ENCODE measurements at regions not wholly inside any gene's neighbourhood (a gene's known extent, or its start where the extent isn't known, plus 50 kb on each side); places are given as distances from the start of the nearest gene placed in this dataset.

- TF ChIP-seq ZNF37A (tag by site-specific recombination; IDR thresholded peaks at IDR 0.05) = no peak
- TF ChIP-seq CTCF (tag by site-specific recombination; IDR thresholded peaks at IDR 0.05) = no peak
- TF ChIP-seq SALL2 (tag by site-specific recombination; IDR thresholded peaks at IDR 0.05; ENCODE audit: borderline replicate concordance) = no peak
- TF ChIP-seq REPIN1 (tag by site-specific recombination; IDR thresholded peaks at IDR 0.05; ENCODE audit: low read depth) = no peak
- TF ChIP-seq ZBTB6 (tag by site-specific recombination; IDR thresholded peaks at IDR 0.05) = no peak
- TF ChIP-seq ZBTB21 (tag by site-specific recombination; IDR thresholded peaks at IDR 0.05) = no peak
- no peak for TF ChIP-seq ZSCAN5A (tag by site-specific recombination; IDR thresholded peaks at IDR 0.05)
- no peak for TF ChIP-seq REST (tag by site-specific recombination; IDR thresholded peaks at IDR 0.05)
- TF ChIP-seq ZNF24 (tag by site-specific recombination; IDR thresholded peaks at IDR 0.05) = no peak
- TF ChIP-seq EGR2 (tag by site-specific recombination; IDR thresholded peaks at IDR 0.05; ENCODE audit: low read depth) = no peak
Measured at GRCh38 chr3:181510500-181510899, 201.2 kb upstream of the SOX2 start.

Data from HEK293 (cell line).